Endothelial cell of umbilical vein (primary cell): ENCODE measurements at regions not wholly inside any gene's neighbourhood (a gene's known extent, or its start where the extent isn't known, plus 50 kb on each side); places are given as distances from the start of the nearest gene placed in this dataset.

Source experiments
- CTCF ChIP-seq, 2 donors: IDR thresholded peaks; 1 replicate in 1 of 2; 2 replicates in 1 of 2; pipeline ENCODE4 v1.5.1; 2011; ENCODE audit warnings: low read length in 2 of 2, mild to moderate bottlenecking in 2 of 2, moderate library complexity in 2 of 2, control low read depth in 1 of 2, inconsistent platforms in 1 of 2, low read depth in 1 of 2; ENCODE audit not compliant: insufficient read depth in 1 of 2; ENCODE audit errors: extremely low read depth in 1 of 2
- EZH2 ChIP-seq: IDR thresholded peaks from 2 replicates; pipeline ENCODE4 v1.6.1; 2012; ENCODE audit warnings: borderline replicate concordance, low read depth, mild to moderate bottlenecking, moderate library complexity, low read length, inconsistent platforms; ENCODE audit not compliant: severe bottlenecking
- FOS ChIP-seq: IDR thresholded peaks from 2 replicates; pipeline ENCODE4 v1.6.1; 2011; ENCODE audit warnings: mild to moderate bottlenecking, low read length, moderate library complexity, borderline replicate concordance; ENCODE audit not compliant: insufficient read depth
- JUN ChIP-seq: IDR thresholded peaks from 2 replicates; pipeline ENCODE4 v1.6.1; 2011; ENCODE audit warnings: borderline replicate concordance, low read depth; ENCODE audit not compliant: insufficient read length, insufficient read depth
- MAX ChIP-seq: IDR thresholded peaks from 2 replicates; pipeline ENCODE4 v1.6.1; 2011; ENCODE audit not compliant: insufficient read depth, insufficient read length
- POLR2A ChIP-seq: IDR thresholded peaks from 2 replicates; pipeline ENCODE4 v1.6.1; 2012; ENCODE audit warnings: low read depth, mild to moderate bottlenecking, control low read depth, low read length
- POLR2AphosphoS5 ChIP-seq: IDR thresholded peaks from 2 replicates; pipeline ENCODE4 v1.6.1; 2012; ENCODE audit warnings: low read depth, mild to moderate bottlenecking, control low read depth, low read length, moderate library complexity; ENCODE audit not compliant: insufficient read depth

- TF ChIP-seq MAX (no peak), POLR2A (no peak), JUN (no peak), CTCF (IDR thresholded peaks at IDR 0.05; ENCODE audit: extremely low read depth in 1 of 2, insufficient read depth in 1 of 2, low read depth in 1 of 2, low read length in 2 of 2) (no peak), POLR2AphosphoS5 (no peak), FOS (no peak), EZH2 (no peak)
Observed at GRCh38 chr18:76273036-76273545, 222.0 kb downstream of the ZNF516 start.
